HG03432 (cell line): ENCODE measurements at regions not wholly inside any gene's neighbourhood (a gene's known extent, or its start where the extent isn't known, plus 50 kb on each side); places are given as distances from the start of the nearest gene placed in this dataset.
"Not testable (repeated sequence)": the region's sequence is repeated elsewhere in the genome, so short reads cannot be mapped to it uniquely, and the experiment has no call there.

ENCODE experiments used
- ATAC-seq: cut with Tn5 transposase; IDR thresholded peaks from one replicate; pipeline ENCODE4 v1.9.1; 2021; ENCODE audit warnings: mild to moderate bottlenecking, moderate library complexity; ENCODE audit not compliant: unreplicated experiment

GRCh38 chr4:72797486-72797885 is 228.5 kb upstream of the ADAMTS3 start:
- no peak for ATAC-seq

- ATAC-seq: no peak
Measured at GRCh38 chr4:72791054-72791453, 222.0 kb upstream of the ADAMTS3 start.

- no peak for ATAC-seq
Measured at GRCh38 chr4:72786401-72786990, 217.5 kb upstream of the ADAMTS3 start.

- no peak for ATAC-seq
Measured at GRCh38 chr4:72779241-72779640, 210.2 kb upstream of the ADAMTS3 start.

DNA sequence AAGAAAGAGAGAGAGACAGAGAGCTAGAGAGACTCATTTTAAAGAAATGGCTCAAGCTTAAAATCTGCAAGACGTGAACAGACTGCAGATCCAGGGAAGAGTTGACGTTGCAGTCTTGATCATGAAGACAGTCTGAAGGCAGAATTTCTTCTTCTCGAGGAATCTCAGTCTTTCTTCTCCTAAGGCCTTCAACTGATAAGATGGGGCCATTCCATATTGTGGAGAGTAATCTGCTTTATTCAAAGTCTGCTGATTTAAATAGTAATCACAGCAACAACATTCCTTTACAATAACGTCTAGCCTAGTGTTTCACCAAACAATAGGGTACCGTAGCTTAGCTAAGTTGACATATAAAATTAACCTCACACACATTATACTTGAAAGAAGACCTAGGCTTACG is 208.4 kb upstream of the ADAMTS3 start:
- ATAC-seq: no peak

GRCh38 chr4:72770708-72771107 is 201.7 kb upstream of the ADAMTS3 start:
- ATAC-seq: no peak

DNA sequence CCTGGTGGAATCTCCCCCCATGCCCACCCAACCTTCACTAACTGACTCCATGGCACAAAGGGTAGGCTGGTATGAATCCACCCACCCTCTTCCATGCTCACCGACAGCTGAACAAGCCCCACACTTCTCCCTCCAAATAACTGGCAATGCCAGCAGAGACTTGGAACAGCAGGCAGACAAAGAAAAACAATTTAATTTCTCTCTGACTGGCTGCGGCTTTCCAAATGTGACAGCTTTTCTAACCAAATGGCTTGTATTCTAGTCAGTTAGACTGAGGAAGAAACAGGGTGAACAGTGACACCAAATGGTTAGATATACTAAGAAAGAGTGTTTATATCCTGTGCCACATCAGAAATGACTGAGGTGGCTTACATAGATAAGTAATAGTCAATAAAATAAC is 199.3 kb upstream of the ADAMTS3 start:
- no peak for ATAC-seq

GRCh38 chr4:72767618-72768302 is 198.7 kb upstream of the ADAMTS3 start:
- no peak for ATAC-seq

DNA sequence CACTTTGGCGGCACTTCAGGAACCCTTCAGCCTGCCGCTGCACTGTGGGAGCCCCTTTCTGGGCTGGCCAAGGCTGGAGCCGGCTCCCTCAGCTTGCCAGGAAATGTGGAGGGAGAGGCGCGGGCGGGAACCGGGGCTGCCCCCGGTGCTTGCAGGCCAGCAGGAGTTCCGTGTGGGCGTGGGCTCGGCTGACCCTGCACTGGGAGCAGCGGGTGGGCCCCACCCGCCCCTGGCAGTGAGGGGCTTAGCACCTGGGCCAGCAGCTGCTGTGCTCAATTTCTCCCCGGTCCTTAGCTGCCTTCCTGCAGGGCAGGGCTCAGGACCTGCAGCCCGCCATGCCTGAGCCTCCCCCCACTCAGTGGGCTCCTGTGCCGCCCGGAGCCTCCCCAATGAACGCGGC is 196.8 kb upstream of the ADAMTS3 start:
- not testable (repeated sequence) for ATAC-seq

DNA sequence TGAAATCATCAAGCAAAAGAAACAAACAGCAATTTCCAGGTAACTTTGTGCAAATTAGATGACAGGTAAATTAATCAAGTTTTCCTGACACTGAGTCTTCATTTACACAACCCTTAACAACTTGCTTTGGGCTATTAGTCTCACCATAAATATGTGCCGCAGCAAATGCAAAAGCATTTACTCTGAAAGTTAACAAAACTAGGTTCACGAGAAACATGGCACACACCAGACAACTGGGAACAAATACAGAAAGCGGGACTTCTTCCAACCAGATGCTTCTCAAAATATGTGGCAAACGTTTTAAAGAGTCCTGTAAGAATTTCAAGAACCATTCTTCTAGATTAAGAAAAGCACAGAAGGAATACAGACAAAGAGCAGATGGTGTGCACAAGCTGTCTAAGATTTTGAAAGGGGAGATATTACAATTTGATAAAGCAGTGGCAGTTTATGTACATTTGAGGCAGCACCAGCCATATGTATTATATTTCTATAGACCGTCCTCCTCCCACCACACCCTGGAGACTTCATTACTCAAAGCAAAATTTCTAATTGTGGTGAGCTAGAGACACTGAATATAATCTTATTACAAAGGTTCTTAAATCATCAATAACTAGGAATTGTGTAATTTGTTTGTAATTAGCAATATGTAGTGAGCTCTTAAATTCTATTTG is 192.5 kb upstream of the ADAMTS3 start:
- no peak for ATAC-seq

DNA sequence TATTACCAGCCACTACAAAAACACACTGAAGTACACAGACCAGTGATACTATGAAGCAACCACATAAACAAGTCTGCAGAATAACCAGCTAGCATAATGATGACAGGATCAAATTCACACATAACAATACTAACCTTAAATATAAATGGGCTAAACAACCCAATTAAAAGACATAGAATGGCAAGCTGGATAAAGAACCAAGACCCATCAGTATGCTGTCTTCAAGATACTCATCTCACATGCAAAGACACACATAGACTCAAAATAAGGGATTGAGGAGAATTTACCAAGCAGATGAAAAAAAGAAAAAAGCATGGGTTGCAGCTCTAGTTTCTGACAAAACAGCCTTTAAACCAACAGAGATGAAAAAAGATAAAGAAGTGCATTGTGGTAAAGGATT is 184.4 kb upstream of the ADAMTS3 start:
- not testable (repeated sequence) for ATAC-seq

- no peak for ATAC-seq
Measured at GRCh38 chr4:72744103-72744725, 175.2 kb upstream of the ADAMTS3 start.

DNA sequence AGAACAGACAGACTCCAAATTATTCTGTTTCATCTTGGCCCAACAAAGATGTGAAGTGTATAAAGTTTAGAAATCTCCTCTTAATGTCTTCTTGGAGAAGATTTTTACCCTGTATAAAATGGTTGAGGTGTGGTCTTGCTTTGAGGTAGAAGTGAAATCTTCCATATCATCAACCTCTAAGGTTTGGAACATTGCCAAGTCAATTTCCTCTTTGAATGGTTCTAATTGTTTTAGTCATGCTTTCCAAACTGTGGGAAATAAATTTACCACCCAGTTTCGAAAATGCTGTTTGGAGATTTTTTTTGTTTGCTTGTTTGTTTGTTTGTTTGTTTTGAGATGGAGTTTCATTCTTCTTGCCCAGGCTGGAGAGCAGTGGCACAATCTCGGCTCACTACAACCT is 174.1 kb upstream of the ADAMTS3 start:
- no peak for ATAC-seq

GRCh38 chr4:72715299-72715698 is 146.3 kb upstream of the ADAMTS3 start:
- ATAC-seq: no peak

DNA sequence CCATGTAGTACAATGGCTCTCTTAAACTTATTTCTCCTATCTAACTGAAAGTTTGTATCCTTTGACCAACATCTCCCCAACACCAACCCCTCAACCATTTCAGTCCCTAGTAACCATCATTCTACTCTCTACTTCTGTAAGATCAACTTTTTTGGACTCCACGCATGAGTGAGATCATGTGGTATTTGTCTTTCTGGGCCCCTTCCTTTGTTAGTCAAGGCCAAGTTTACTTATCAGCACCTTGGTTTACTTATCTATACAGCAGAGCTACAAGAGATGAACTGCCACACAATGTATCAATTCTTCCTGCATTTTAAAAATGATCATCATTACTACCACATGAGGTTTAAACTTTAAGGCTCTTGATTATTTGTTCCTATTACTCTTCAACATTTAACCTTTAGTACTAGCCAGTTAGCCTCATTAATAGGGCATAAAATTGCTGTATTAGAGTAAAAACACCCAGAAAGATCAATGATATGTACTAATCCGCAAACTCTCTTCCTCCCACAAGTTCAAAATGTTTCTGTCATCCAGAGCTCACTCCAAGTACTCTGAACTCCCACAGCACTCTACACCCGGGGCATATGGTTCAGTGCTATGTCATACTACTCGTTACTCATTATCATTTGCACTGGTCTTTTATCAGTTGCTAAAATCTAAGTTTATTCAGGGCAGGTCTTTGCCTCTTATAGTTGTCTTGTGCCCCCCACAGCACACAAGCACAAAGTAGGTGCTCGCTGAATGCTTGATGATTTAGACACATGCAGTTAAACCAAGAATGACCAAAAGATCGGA is 145.7 kb upstream of the ADAMTS3 start:
- no peak for ATAC-seq

DNA sequence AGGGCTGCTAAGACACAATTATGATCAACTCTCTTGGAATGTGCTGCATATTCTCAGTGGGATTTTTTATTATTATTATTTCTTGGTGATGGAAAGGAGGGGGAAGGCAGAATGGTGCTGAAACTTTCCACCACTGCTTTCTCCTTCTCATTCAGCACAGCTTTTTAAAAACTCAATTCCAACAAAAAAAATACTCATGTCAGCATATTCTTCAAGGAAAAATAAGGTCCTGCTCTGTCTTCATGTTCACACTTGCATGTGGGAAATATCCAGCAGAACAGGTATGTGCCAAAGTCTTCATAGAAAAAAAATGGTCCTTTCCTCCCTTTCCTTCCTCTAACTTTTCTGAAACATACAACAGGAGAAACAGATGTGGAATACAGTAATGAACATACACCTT is 144.0 kb upstream of the ADAMTS3 start:
- ATAC-seq: no peak

- no peak for ATAC-seq
Measured at GRCh38 chr4:72709475-72709874, 140.5 kb upstream of the ADAMTS3 start.

DNA sequence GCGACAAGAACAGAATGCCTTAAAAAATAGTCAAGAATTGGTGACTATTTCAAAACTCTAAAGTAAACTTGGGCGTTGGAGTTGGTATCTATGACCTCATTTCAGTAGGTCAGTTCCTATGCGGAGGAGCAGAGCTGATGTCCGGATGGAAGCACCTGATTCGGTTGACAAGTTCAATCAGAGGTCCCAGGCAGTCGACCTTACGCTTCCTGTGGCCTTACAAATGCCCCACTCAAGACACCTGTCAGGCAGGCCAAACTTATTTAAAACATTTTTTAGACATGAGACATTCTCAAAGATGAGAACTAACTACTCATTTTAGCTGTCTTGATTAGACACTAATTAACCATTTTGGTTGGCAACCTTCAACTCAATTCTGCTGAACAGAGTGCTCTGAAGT is 137.7 kb upstream of the ADAMTS3 start:
- no peak for ATAC-seq

GRCh38 chr4:72704925-72705640 is 136.1 kb upstream of the ADAMTS3 start:
- not testable (repeated sequence) for ATAC-seq

- ATAC-seq: no peak
Measured at GRCh38 chr4:72702948-72703347, 133.9 kb upstream of the ADAMTS3 start.
